SJSA1 (cell line): ENCODE measurements at regions not wholly inside any gene's neighbourhood (a gene's known extent, or its start where the extent isn't known, plus 50 kb on each side); places are given as distances from the start of the nearest gene placed in this dataset.
A peak's percentile ranks its signal among the peaks of the same experiment; 100 is the strongest.

Source experiments
- DNase-seq, 2 experiments: peaks; one replicate each; pipeline ENCODE4 v3.0.0-alpha.2; 2015 to 2020; ENCODE audit warnings: low spot score in 2 of 2, low read depth in 1 of 2
- H3K27ac ChIP-seq: fragments of 250-450 bp; sonication (Bioruptor Pico); 2 replicates; pipeline ENCODE4 v1.5.1; 2020; ENCODE audit warnings: mild to moderate bottlenecking, moderate library complexity
- H3K27me3 ChIP-seq: fragments of 250-450 bp; sonication (Bioruptor Pico); replicated peaks from 2 replicates; pipeline ENCODE4 v1.5.1; 2020; ENCODE audit warnings: mild to moderate bottlenecking, moderate library complexity
- H3K36me3 ChIP-seq: fragments of 250-450 bp; sonication (Bioruptor Pico); 2 replicates; pipeline ENCODE4 v1.5.1; 2020; ENCODE audit warnings: mild to moderate bottlenecking
- H3K4me1 ChIP-seq: fragments of 250-450 bp; sonication (Bioruptor Pico); replicated peaks from 2 replicates; pipeline ENCODE4 v1.6.1; 2021; ENCODE audit warnings: mild to moderate bottlenecking
- H3K4me3 ChIP-seq: fragments of 250-450 bp; sonication (Bioruptor Pico); 2 replicates; pipeline ENCODE4 v1.5.1; 2020; ENCODE audit warnings: mild to moderate bottlenecking
- H3K9me3 ChIP-seq: fragments of 250-450 bp; sonication (Bioruptor Pico); replicated peaks from 2 replicates; pipeline ENCODE4 v1.5.1; 2020; ENCODE audit warnings: mild to moderate bottlenecking

DNA sequence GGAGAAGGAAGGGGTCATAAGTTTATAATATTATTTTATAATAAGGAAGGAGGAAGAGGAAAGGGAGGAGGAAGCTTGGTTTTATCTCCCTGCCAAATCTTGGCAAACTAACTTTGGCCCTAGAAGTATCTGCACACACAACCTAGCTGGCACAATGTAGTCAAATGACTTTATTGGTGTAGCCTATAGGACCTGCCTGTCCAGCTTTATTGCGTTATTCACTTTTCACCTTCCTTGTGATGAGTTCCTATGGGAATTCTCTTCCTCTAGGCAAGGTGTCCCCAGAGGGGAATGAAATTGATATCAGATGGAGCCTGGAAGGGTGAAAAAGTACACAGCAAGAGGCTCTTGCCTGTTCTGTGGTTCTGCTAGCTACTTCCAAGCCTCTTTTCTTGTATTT, 111.2 kb upstream of the SLC25A36 start:
- no peak overlapping the region for H3K4me3 ChIP-seq
- H3K9me3 ChIP-seq: no peaks in the 10 kb centered on the region
- H3K4me1 ChIP-seq: no peaks in the 10 kb centered on the region
- H3K27me3 ChIP-seq: no peaks in the 10 kb centered on the region
- no peaks in the 10 kb centered on the region for H3K36me3 ChIP-seq
- DNase-seq: no peak
- no peak overlapping the region for H3K27ac ChIP-seq

DNA sequence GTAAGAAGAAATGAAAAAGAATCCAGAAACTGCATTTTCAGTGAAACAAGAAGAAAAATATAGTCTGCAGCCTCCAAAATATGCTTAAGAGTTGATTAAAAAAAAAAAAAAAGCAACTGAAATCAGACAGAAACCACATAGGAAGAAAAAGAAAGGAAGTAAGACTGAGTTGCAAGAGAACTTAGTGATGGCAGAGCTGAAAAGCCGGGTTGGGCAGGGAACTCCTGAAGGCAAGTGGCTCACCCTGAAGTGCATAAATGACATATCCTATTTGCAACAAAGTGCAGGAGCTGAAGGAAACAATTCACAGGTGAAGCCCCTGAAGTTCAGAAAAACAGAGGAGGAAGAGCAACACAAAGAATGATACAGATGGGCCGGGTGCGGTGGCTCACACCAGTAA, 108.8 kb upstream of the SLC25A36 start:
- Histone ChIP-seq H3K27ac (no peak overlapping the region), H3K4me3 (no peak overlapping the region), H3K9me3 (no peaks in the 10 kb centered on the region), H3K4me1 (no peaks in the 10 kb centered on the region), H3K27me3 (no peaks in the 10 kb centered on the region), H3K36me3 (no peaks in the 10 kb centered on the region)
- DNase-seq: no peak

DNA sequence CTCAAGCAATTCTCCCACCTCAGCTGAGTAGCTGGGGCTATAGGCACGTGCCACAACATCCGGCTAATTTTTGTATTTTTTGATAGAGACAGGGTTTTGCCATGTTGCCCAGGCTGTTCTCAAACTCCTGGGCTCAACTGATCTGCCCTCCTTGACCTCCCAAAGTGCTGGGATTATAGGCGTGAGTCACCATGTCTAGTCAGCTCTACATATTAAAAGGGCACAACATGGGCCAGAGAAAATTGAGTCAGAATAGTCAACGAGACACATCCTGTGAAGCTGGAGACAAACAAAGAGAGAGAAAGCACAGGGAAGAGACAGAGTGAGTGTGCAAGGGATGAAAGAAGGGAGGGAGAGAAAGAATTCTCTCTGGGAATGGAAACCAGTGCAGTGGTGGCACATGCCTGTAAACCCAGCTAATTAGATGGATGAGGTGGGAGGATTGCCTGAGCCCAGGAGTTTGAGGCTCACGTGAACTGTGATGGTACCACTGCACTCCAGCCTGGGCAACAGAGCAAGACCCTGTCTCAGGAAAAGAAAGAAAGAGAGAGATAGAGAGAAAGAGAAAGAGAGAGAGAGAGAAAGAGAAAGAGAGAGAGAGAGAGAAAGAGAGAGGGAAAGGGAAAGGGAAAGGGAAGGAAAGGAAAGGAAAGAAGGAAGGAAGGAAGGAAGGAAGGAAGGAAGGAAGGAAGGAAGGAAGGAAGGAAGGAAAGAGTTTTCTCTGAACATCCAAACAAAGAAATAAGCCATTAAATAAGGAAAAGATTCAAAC, 107.2 kb upstream of the SLC25A36 start:
- peak in 1 of 2 experiments; percentile 22 for DNase-seq
- no peaks in the 10 kb centered on the region for H3K36me3 ChIP-seq
- no peak overlapping the region for H3K27ac ChIP-seq
- H3K9me3 ChIP-seq: no peaks in the 10 kb centered on the region
- H3K27me3 ChIP-seq: no peaks in the 10 kb centered on the region
- no peak overlapping the region for H3K4me3 ChIP-seq
- H3K4me1 ChIP-seq: no peaks in the 10 kb centered on the region

DNA sequence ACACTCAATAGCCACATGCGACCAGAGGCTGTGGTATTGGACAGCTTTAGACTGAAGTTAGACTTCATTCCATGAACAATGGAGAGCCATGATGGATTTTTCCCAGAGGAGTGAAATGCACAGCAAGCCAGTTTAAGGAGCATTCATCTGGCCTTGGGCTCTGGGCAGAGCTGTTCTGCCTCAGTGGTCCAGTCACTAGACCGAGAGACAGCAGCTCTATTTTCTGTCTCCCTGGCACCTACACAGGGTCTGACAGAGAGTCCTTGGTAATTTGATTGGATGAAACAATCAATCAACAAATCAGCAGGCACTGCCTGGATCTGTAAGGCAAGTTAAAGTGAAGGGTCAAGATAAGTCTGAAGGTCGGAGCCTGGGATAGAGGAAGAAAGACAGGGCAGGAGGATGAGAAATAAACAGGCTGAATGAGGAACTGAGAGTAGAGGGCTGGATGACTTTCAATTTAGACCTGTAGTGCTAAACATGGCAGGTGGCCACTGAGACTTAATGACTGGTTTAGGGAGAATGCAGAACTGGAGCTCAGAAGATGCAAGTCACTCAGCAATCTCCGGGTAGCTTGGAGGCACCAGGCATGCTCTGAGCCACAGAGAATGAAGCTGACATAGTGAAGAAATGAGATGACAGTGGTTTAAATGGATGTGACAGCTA, 98.5 kb upstream of the SLC25A36 start:
- H3K27me3 ChIP-seq: no peaks in the 10 kb centered on the region
- H3K4me3 ChIP-seq: no peak overlapping the region
- no peaks in the 10 kb centered on the region for H3K36me3 ChIP-seq
- no peaks in the 10 kb centered on the region for H3K4me1 ChIP-seq
- no peak overlapping the region for H3K27ac ChIP-seq
- H3K9me3 ChIP-seq: no peaks in the 10 kb centered on the region
- no peak for DNase-seq

DNA sequence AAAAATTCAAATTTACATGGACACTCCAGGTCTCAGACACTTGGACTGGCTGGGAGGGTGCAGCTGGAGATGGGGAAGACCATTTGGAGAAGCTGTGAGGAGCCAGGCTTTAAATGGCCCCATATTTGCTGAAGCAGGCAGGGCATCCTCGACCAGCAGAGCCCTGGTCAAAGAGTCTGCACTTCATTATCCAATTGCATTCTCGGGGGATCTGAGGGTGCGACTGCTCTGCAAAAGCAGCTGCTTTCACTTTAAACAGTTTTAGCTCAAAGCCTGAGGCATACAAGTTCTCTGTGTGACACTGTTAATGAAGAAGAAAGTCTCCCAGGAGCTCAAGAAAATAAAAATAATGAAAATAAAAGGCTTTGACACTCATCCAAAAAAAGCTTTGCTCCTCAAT, 98.0 kb upstream of the SLC25A36 start:
- DNase-seq: no peak
- H3K4me1 ChIP-seq: no peaks in the 10 kb centered on the region
- H3K36me3 ChIP-seq: no peaks in the 10 kb centered on the region
- H3K27me3 ChIP-seq: no peaks in the 10 kb centered on the region
- no peak overlapping the region for H3K27ac ChIP-seq
- H3K4me3 ChIP-seq: no peak overlapping the region
- H3K9me3 ChIP-seq: no peaks in the 10 kb centered on the region

DNA sequence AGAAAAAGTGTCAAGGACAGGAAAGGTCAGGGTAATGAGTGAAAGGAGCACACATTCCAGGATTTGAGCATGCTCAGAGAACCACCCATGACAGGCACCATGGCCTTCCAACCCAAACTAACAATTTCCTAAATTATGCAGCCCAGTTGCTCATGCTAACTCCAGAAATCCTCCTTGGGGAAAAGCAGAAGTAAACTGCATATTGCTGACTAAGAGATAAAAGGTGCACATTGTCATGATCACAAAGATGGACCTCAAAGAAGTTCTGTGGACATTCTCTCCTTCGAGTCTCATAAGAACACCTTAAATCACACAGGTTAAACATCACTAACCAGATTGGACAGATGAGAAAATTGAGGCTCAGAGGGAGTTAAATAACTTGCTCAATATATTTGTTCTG, 97.6 kb upstream of the SLC25A36 start:
- DNase-seq: no peak
- no peaks in the 10 kb centered on the region for H3K27me3 ChIP-seq
- no peaks in the 10 kb centered on the region for H3K4me1 ChIP-seq
- no peak overlapping the region for H3K27ac ChIP-seq
- H3K4me3 ChIP-seq: no peak overlapping the region
- H3K9me3 ChIP-seq: no peaks in the 10 kb centered on the region
- H3K36me3 ChIP-seq: no peaks in the 10 kb centered on the region

DNA sequence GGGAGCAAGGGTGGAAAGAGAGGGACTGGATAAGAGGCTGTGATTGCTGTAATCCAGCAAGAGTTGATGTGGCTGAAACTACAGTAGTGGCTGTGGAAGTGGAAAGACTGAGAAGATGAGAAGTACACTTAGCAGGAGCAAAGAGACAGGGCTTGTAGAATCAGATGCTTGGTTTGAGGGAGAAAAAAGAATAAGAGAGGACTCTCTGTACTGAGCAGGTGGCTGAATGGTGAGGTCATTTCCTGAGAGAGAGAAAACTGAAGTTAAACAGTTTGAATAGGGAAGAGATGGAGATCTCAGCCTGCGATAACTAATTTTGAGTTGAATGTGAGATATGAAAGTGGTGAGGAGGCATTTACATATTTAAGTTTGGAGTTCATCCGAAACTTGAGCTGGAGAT, 95.8 kb upstream of the SLC25A36 start:
- no peak overlapping the region for H3K27ac ChIP-seq
- H3K4me1 ChIP-seq: no peaks in the 10 kb centered on the region
- no peaks in the 10 kb centered on the region for H3K9me3 ChIP-seq
- no peak overlapping the region for H3K4me3 ChIP-seq
- no peaks in the 10 kb centered on the region for H3K27me3 ChIP-seq
- no peaks in the 10 kb centered on the region for H3K36me3 ChIP-seq
- DNase-seq: no peak

DNA sequence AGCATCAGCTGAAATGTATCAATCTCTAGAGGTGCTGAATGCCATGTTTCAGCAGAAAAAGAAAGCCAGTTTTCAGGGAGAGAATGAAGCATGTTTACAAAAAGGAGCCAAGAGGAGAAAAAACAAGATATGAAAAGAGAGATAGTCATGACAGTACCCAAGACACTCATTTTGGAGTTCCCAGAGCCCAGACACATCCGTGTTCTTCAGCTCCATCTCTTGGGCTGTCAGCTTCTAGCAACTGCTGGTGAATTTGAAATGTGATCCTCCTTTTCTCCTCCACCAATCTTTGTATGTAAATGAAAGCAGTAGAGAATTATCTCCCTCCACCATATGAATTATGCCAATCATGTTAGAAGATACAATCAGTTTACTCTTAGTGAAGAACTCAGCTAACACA, 93.0 kb upstream of the SLC25A36 start:
- no peaks in the 10 kb centered on the region for H3K9me3 ChIP-seq
- H3K4me1 ChIP-seq: no peaks in the 10 kb centered on the region
- no peak overlapping the region for H3K4me3 ChIP-seq
- DNase-seq: no peak
- H3K36me3 ChIP-seq: no peaks in the 10 kb centered on the region
- no peak overlapping the region for H3K27ac ChIP-seq
- no peaks in the 10 kb centered on the region for H3K27me3 ChIP-seq

DNA sequence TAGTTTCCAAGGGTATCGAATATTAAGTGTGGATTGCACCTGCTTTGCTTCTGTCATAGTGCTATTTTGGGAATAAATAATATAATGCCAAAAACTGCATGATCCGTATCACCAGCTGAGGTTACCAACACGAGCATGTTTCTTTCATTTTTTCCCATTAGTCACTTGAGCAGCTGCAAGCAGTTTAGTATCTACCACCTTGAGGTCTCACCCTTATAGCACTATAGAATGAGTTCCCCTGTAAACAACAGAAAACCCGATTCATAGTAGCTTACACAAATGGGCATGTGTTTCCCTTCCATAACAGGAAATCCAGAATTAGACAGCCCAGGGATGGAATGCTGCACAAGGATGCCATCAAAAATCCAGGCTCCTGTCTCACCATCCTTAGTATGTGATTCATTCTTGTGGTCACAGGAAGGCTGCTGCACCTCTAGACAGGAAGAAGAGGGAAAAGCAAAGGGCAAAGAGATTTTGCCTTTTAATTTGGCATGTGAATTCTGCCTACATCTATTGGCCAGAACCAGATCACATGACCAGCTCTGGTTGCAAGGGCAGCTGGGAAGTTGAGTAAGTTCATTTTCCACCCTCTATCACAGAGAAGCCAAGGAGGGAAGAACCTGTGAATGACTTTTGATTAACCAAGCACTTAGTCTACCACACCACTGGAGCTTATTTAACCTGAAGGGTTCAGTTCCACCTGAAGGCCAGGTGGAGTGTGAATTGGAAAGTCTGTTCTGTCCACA, 91.3 kb upstream of the SLC25A36 start:
- DNase-seq: no peak
- H3K9me3 ChIP-seq: no peaks in the 10 kb centered on the region
- H3K4me1 ChIP-seq: no peaks in the 10 kb centered on the region
- H3K27ac ChIP-seq: no peak overlapping the region
- H3K27me3 ChIP-seq: no peaks in the 10 kb centered on the region
- H3K36me3 ChIP-seq: no peaks in the 10 kb centered on the region
- no peak overlapping the region for H3K4me3 ChIP-seq

DNA sequence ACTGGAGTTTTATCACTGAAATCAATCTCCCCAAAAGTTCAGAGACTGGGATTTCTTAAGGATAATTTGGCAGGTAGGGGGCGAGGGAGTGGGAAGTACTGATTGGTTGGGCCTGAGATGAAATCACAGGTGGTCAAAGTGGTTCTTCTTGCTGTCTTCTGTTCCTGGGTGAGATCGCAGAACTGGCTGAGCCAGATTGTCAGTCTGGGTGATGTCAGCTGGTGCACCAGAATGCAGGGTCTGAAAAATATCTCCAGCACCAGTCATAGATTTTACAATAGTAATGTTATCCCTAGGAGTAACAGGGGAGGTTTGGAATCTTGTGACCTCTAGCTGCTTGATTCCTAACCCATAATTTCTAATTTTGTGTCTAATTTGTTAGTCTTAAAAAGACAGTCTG, 86.7 kb upstream of the SLC25A36 start:
- Histone ChIP-seq H3K27me3 (no peaks in the 10 kb centered on the region), H3K4me3 (no peak overlapping the region), H3K4me1 (no peaks in the 10 kb centered on the region), H3K36me3 (no peaks in the 10 kb centered on the region), H3K27ac (no peak overlapping the region), H3K9me3 (no peaks in the 10 kb centered on the region)
- no peak for DNase-seq

DNA sequence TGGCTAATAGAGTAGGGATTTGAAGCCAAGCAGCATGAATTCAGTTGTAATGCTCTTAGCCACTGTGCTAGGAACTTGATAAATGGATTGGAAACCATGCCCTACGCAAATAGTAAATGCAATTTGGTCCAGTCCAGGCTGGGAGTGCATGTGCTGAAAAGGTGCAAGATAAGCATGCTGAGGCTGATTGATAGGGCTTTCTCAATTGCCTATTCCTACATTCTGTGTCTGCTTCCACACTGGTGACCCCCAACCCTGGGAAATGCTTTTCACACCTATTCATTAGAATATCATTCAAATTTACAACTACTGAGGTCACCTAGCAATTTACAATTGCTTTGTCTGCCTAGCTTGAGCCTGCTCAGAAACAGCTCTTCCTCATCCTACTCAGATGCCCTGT, 84.7 kb upstream of the SLC25A36 start:
- no peak for DNase-seq
- no peaks in the 10 kb centered on the region for H3K27me3 ChIP-seq

DNA sequence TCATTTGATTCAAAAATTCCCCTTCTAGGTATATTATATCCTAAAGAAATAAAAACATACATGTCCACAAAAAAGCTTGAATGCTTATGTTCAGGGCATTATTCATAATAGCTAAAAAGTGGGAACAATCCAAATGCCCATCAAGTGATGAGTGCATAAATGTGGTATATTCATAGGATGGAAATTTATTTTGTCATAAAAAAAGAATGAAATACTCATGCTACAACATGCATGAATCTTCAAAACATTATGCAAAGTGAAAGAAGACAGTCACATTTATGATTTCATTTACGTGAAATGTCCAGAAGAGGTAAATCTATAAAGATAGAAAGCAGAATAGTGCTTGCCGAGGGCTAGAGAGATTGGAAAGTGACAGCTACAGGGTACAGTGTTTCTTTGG, 83.6 kb upstream of the SLC25A36 start:
- Histone ChIP-seq H3K27ac (no peak overlapping the region), H3K4me3 (no peak overlapping the region), H3K36me3 (no peaks in the 10 kb centered on the region), H3K9me3 (no peaks in the 10 kb centered on the region), H3K4me1 (no peaks in the 10 kb centered on the region), H3K27me3 (no peaks in the 10 kb centered on the region)
- no peak for DNase-seq

More for the DNA sequence above, 84.7 kb upstream of the SLC25A36 start:
- H3K4me3 ChIP-seq: no peak overlapping the region
- H3K36me3 ChIP-seq: no peaks in the 10 kb centered on the region
- H3K9me3 ChIP-seq: no peaks in the 10 kb centered on the region
- no peak overlapping the region for H3K27ac ChIP-seq
- H3K4me1 ChIP-seq: no peaks in the 10 kb centered on the region

DNA sequence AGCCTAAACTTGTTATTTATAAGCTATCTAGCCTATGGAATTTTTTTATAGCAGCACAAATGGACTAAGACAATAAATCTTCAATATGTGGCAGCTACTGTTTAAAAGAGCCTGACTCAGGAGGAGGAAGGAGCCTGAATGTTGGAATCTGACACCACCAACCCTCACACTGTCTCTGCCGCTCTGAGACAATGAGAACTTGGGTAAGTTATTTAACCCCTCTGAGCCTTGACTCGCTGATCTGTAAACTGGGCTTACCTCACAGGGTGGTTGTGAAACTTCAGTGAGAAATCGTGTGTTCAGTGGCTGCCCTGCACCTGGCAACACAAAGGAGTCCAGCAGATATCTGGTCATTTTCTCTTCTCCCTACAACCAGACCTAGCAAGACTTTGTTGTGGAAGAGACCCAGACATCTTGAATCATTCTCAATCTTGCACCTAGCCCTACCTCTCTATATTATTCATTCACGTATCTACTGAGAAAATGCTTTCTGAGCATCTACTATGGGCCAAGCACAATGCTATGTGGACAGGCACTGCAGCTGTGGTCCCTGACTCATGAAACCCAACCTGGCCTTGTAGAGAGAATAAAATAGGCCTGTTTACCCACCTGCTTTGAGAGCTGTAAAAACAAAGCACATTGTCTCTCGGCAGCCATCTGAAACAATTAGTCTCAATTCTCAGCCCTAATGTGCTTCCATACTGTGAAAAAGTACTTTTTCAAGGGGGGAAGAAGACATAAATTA, 81.9 kb upstream of the SLC25A36 start:
- DNase-seq: no peak
- Histone ChIP-seq H3K27ac (no peak overlapping the region), H3K36me3 (no peaks in the 10 kb centered on the region)

More for the DNA sequence above, 81.9 kb upstream of the SLC25A36 start:
- Histone ChIP-seq H3K27me3 (no peaks in the 10 kb centered on the region; the same call in 1 of the 2 replicates), H3K4me1 (no peaks in the 10 kb centered on the region), H3K4me3 (no peak overlapping the region), H3K9me3 (no peaks in the 10 kb centered on the region)
